Choroid plexus epithelial cell (primary cell): ENCODE measurements at regions not wholly inside any gene's neighbourhood (a gene's known extent, or its start where the extent isn't known, plus 50 kb on each side); places are given as distances from the start of the nearest gene placed in this dataset.
A peak's percentile ranks its signal among the peaks of the same experiment; 100 is the strongest.

Experiments
- DNase-seq: peaks from one replicate; pipeline ENCODE4 v3.0.0-alpha.2; 2010; ENCODE audit warnings: low read depth
- H3K4me3 ChIP-seq: 2 replicates; pipeline ENCODE4 v1.5.1; 2011; ENCODE audit warnings: low read depth, mild to moderate bottlenecking, control low read depth, low read length, moderate library complexity
- CTCF ChIP-seq: conservative IDR thresholded peaks from 2 replicates; pipeline ENCODE4 v1.5.1; 2011; ENCODE audit warnings: low read depth, mild to moderate bottlenecking, control low read depth, inconsistent platforms, low read length, moderate library complexity

- no peak for DNase-seq
- no peak for TF ChIP-seq CTCF
- no peak overlapping the region for H3K4me3 ChIP-seq
These were observed 553.0 kb upstream of the MARCKS start for GRCh38 chr6:113304116-113304515.

GRCh38 chr6:113306552-113307145 is 550.5 kb upstream of the MARCKS start:
- TF ChIP-seq CTCF: peak; percentile 64
- peak; percentile 30 for DNase-seq
- H3K4me3 ChIP-seq: no peak overlapping the region

- no peak for DNase-seq
These were observed 548.9 kb upstream of the MARCKS start for GRCh38 chr6:113308266-113308665.

GRCh38 chr6:113313841-113314240 is 543.3 kb upstream of the MARCKS start:
- no peak overlapping the region for H3K4me3 ChIP-seq
- TF ChIP-seq CTCF: no peak
- no peak for DNase-seq

More at GRCh38 chr6:113308266-113308665, 548.9 kb upstream of the MARCKS start:
- no peak overlapping the region for H3K4me3 ChIP-seq
- TF ChIP-seq CTCF: no peak

- no peak for TF ChIP-seq CTCF
- no peak overlapping the region for H3K4me3 ChIP-seq
- no peak for DNase-seq
These were observed 542.0 kb upstream of the MARCKS start for GRCh38 chr6:113315165-113315564.

- no peak for TF ChIP-seq CTCF
- H3K4me3 ChIP-seq: no peak overlapping the region
- peak; percentile 36 for DNase-seq
These were observed 541.3 kb upstream of the MARCKS start for GRCh38 chr6:113315879-113316278.

GRCh38 chr6:113317442-113317841 is 539.7 kb upstream of the MARCKS start:
- DNase-seq: no peak
- TF ChIP-seq CTCF: no peak

More at GRCh38 chr6:113317442-113317841, 539.7 kb upstream of the MARCKS start:
- no peak overlapping the region for H3K4me3 ChIP-seq
